NT2/D1 (cell line): ENCODE measurements at regions not wholly inside any gene's neighbourhood (a gene's known extent, or its start where the extent isn't known, plus 50 kb on each side); places are given as distances from the start of the nearest gene placed in this dataset.

Experiments used
- SUZ12 ChIP-seq: IDR thresholded peaks from 2 replicates; pipeline ENCODE4 v1.6.1; 2011; ENCODE audit not compliant: insufficient read length, insufficient read depth; ENCODE audit errors: extremely low read depth
- YY1 ChIP-seq: IDR thresholded peaks from 2 replicates; pipeline ENCODE4 v1.6.1; 2011; ENCODE audit not compliant: insufficient read length, insufficient read depth
- ZNF274 ChIP-seq: IDR thresholded peaks from 2 replicates; pipeline ENCODE4 v1.6.1; 2011; ENCODE audit warnings: mild to moderate bottlenecking, low read depth, low read length

DNA sequence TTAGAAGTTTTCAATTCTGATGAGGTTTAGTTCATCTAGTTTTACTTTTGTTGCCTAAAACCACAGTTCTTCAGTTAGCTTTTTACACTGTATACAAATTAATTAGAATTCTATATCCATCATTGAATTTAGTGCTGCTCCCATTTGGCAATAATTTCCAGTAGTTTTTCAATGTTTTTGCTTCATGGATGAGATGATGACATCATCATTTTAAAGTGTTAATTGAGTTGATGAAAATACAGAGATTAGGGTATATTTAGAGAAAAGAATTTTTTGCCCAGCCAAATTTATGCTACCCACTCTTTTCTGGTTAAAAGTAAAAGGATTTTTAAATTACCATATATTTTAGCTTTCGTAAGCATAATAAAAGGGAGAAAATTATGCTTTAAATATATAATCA lies 323.8 kb downstream of the TMEM167A start:
- TF ChIP-seq ZNF274 (no peak), YY1 (no peak), SUZ12 (no peak)
